ENCODE measurements at regions not wholly inside any gene's neighbourhood (a gene's known extent, or its start where the extent isn't known, plus 50 kb on each side); places are given as distances from the start of the nearest gene placed in this dataset.

DNA sequence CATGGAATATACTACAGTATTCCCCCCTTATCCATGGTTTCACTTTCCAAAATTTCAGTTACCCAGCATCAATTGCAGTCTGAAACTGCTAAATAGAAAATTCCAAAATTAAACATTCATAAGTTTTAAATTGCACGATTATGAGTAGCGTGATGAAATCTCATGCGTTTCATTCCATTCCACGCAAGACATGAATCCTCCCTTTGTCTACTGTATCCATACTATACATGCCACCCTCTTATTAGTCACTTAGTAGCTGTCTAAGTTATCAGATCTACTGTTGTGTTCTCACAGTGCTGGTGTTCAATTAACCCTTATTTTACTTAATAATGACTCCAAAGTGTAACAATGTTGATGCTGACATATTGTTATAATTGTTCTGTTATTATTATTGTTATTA is 261.2 kb upstream of the NDST4 start:
- TF ChIP-seq, protein P1, sequence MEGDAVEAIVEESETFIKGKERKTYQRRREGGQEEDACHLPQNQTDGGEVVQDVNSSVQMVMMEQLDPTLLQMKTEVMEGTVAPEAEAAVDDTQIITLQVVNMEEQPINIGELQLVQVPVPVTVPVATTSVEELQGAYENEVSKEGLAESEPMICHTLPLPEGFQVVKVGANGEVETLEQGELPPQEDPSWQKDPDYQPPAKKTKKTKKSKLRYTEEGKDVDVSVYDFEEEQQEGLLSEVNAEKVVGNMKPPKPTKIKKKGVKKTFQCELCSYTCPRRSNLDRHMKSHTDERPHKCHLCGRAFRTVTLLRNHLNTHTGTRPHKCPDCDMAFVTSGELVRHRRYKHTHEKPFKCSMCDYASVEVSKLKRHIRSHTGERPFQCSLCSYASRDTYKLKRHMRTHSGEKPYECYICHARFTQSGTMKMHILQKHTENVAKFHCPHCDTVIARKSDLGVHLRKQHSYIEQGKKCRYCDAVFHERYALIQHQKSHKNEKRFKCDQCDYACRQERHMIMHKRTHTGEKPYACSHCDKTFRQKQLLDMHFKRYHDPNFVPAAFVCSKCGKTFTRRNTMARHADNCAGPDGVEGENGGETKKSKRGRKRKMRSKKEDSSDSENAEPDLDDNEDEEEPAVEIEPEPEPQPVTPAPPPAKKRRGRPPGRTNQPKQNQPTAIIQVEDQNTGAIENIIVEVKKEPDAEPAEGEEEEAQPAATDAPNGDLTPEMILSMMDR (IDR thresholded peaks at IDR 0.05; ENCODE audit: borderline replicate concordance, control extremely low read depth, extremely low read depth, insufficient read depth, missing control alignments), result no peak
- no peak for DNase-seq (ENCODE audit: low spot score)
- in situ Hi-C loops (cut with MboI; ENCODE audit: low sequenced_read_pairs, unreplicated experiment), result no loop called here

DNA sequence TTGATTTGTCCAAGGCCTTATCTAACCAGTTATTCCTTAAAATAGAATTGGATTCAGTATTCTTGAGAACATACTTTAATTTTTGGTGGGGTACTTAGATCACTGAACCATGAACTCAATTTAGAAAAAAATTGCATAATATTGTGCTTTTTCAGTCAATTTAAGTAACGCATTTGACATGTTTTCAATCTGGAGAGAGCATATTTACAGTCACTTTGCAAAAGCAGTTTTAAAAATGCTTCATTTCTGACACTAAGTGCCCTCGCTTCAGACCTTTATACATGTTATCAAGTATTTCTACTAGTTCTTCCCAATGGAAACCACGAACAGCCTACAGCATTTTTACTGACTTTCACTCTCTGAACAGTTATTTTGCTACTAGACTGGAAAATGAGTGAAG is 257.1 kb upstream of the NDST4 start:
- TF ChIP-seq, protein P1 (IDR thresholded peaks at IDR 0.05; ENCODE audit: borderline replicate concordance, control extremely low read depth, extremely low read depth, insufficient read depth, missing control alignments), result no peak
- DNase-seq (ENCODE audit: low spot score), result no peak
- in situ Hi-C loops (cut with MboI; ENCODE audit: low sequenced_read_pairs, unreplicated experiment), result no loop called here

DNA sequence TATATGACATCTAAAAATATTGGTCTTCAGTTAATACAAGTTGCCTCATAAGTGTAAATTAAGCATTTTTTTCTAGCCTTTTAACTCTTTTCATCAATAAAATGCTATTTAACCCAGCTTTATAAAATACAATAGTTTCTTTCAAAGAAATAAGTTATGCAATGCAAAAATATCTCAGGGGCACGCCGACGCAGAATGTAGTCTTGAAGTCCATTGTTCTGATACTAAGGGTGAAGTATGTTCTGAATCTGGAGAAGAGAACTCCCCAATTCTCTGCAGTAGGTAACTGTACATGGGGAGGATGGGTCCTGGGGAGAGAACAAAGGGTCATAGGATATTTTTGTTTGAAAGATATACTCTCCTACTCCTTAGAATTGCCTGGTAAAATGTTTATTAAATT is 256.6 kb upstream of the NDST4 start:
- in situ Hi-C loops (cut with MboI; ENCODE audit: low sequenced_read_pairs, unreplicated experiment), result no loop called here
- DNase-seq (ENCODE audit: low spot score), result no peak
- TF ChIP-seq, protein P1 (IDR thresholded peaks at IDR 0.05; ENCODE audit: borderline replicate concordance, control extremely low read depth, extremely low read depth, insufficient read depth, missing control alignments), result no peak

DNA sequence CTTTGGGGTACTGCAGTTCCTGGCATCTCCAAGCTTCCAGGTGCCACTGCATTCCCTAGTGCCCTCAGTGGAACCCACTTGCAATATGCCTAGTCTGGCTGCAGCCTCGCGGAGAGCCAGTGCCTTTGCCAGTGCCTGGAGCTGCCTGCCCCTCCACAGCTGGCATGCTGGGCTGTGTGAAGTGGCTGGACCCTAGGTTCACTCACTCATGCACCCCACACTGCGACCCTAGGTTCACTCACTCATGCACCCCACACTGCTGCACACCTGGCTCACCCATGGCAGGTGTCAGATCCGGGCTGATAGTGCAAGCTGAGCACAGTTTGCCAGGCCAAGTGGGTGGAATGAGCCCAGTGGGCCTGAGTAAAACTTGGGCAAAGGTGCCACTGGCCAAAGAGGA is 253.0 kb upstream of the NDST4 start:
- DNase-seq (ENCODE audit: low spot score), result no peak
- TF ChIP-seq, protein P1 (IDR thresholded peaks at IDR 0.05; ENCODE audit: borderline replicate concordance, control extremely low read depth, extremely low read depth, insufficient read depth, missing control alignments), result no peak
- in situ Hi-C loops (cut with MboI; ENCODE audit: low sequenced_read_pairs, unreplicated experiment), result no loop called here

DNA sequence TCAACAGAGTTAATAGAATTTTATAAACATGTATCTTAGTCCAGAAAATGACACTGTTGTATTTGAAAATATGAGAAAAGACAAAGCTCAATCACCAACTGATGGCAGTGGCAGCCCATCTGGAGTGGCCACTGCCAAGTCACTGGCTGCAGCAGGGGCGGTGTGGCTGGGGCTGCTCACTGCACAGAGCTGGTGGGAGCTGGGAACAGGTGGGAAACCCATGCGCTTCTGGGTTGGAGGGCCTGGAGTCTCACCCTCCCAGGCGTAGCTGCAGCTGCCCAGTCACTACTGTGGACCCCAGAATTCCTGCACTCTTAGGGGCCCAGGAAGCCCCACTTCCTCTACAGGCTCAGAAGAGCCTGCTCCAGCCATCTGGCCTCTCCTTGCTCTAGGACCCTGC is 251.8 kb upstream of the NDST4 start:
- in situ Hi-C loops (cut with MboI; ENCODE audit: low sequenced_read_pairs, unreplicated experiment), result no loop called here
- TF ChIP-seq, protein P1 (IDR thresholded peaks at IDR 0.05; ENCODE audit: borderline replicate concordance, control extremely low read depth, extremely low read depth, insufficient read depth, missing control alignments), result no peak

DNA sequence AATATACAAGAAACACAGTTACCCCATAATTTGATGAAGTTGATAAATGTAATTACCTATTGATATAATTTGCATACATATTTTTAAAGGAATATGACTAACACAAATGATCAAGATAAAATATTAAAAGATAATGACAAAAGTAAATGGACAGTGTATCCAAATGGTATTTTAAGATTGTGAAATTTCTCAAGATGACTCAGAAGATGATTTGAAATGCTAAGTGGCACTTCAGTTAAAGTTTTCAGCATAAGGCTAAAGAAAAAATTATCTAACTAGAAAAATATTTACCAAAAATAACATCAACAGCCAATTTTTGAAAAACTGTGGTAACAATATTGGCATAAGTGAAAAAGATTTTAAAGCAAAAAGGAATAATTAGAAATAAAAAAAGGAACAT is 248.4 kb upstream of the NDST4 start:
- in situ Hi-C loops (cut with MboI; ENCODE audit: low sequenced_read_pairs, unreplicated experiment), result no loop called here
- no peak for DNase-seq (ENCODE audit: low spot score)
- TF ChIP-seq, protein P1 (IDR thresholded peaks at IDR 0.05; ENCODE audit: borderline replicate concordance, control extremely low read depth, extremely low read depth, insufficient read depth, missing control alignments), result no peak

More for the DNA sequence above, 251.8 kb upstream of the NDST4 start:
- no peak for DNase-seq (ENCODE audit: low spot score)

DNA sequence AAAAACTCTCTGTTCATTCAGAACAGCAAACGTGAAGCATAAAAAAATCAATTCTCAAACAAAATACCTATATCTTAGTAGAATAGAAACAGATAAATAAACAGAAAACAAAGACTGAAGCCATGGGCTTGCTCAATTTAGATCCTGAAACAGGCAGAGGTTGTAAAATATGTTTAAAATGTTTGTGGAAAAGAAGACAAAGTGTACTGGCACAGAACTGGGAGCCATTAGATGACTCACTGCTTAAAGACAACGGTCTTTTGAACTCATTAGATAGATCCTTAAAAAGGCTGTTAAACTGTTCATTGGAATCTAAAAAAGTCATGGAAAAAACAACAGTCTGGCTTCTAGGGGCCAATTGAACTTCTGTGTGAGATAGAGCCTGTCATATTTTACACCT is 247.0 kb upstream of the NDST4 start:
- in situ Hi-C loops (cut with MboI; ENCODE audit: low sequenced_read_pairs, unreplicated experiment), result no loop called here
- TF ChIP-seq, protein P1 (IDR thresholded peaks at IDR 0.05; ENCODE audit: borderline replicate concordance, control extremely low read depth, extremely low read depth, insufficient read depth, missing control alignments), result no peak
- DNase-seq (ENCODE audit: low spot score), result no peak
